ENCODE measurements at regions not wholly inside any gene's neighbourhood (a gene's known extent, or its start where the extent isn't known, plus 50 kb on each side); places are given as distances from the start of the nearest gene placed in this dataset.

DNA sequence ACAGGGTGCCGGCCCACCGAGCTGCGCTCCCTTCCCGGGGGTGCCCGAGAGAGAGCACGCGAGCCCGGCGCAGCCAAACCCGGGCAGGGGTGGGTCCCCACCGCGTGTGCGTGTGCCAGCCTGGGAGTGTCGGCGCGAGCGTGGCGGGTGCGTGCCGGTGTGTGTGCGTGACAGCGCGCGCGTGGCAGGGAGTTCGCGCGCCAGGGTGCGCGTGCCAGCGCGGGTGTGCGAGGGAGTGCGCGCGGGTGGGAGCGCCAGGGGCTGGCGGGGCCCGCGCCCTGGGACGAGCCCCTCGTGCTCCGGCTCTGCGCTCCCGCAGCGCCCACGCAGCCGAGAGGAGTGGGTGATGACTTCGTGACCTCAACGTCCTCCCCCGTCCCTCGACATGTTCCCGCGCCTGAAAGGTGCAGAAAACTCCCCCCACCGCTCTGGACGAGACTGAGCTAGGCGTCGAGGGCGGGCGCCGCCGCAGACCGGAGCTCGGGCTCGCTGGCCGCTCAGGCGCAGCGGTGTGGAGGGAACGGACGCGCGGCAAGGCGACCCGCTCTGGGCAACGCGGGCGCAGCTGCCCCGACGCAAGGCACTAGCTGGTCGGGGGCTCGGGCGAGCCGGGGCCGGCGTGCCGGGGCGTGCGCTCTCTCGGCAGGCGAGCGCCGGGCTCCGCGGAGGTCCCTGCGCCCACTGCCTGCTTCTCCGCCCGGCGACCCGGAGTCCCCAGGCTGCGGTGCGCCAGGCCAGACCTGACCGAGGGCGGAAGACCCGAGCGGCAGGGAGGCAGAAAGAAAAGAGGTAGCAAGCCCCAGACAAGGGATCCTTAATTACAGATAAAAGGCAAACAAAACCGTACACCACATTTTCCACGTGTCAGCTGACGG is 582.8 kb downstream of the ZEB2 start:
- peak; percentile 65 for DNase-seq (ENCODE audit: low spot score)

DNA sequence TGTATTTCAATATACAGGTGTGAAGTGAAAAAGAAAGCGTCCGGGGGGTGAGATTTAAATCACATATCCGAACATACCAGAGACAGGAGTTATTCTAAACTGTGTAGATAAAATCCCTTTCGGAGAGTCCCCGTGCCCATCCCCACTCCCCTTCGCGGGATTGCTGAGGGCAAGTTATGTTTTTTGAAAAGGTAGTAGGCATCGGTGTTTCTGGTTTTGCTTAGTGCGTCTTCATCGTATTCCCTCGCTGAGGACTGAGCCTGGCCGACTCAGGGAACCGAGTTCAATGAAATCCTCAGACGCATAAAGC is 583.4 kb downstream of the ZEB2 start:
- in situ Hi-C loops (cut with MboI; ENCODE audit: low sequenced_read_pairs, unreplicated experiment): no loop called here
- no peak for DNase-seq (ENCODE audit: low spot score)
- TF ChIP-seq, protein P1, sequence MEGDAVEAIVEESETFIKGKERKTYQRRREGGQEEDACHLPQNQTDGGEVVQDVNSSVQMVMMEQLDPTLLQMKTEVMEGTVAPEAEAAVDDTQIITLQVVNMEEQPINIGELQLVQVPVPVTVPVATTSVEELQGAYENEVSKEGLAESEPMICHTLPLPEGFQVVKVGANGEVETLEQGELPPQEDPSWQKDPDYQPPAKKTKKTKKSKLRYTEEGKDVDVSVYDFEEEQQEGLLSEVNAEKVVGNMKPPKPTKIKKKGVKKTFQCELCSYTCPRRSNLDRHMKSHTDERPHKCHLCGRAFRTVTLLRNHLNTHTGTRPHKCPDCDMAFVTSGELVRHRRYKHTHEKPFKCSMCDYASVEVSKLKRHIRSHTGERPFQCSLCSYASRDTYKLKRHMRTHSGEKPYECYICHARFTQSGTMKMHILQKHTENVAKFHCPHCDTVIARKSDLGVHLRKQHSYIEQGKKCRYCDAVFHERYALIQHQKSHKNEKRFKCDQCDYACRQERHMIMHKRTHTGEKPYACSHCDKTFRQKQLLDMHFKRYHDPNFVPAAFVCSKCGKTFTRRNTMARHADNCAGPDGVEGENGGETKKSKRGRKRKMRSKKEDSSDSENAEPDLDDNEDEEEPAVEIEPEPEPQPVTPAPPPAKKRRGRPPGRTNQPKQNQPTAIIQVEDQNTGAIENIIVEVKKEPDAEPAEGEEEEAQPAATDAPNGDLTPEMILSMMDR (IDR thresholded peaks at IDR 0.05; ENCODE audit: borderline replicate concordance, control extremely low read depth, extremely low read depth, insufficient read depth, missing control alignments): no peak

More for the DNA sequence above, 582.8 kb downstream of the ZEB2 start:
- TF ChIP-seq, protein P1 (IDR thresholded peaks at IDR 0.05; ENCODE audit: borderline replicate concordance, control extremely low read depth, extremely low read depth, insufficient read depth, missing control alignments): no peak
- in situ Hi-C loops (cut with MboI; ENCODE audit: low sequenced_read_pairs, unreplicated experiment): no loop called here

DNA sequence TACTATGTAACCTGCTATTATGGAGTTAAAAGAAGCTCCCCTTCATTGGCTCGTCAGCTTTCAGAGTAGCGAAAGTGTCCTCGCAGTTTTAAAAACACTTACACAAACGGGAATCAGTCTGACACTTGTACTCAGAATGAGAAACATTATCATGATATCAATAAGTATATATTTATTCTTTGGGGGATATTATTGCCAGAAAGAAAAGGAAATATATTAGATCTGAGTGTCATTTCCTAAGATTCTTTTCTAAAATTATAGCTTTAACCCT is 584.5 kb downstream of the ZEB2 start:
- DNase-seq (ENCODE audit: low spot score): no peak
- TF ChIP-seq, protein P1 (IDR thresholded peaks at IDR 0.05; ENCODE audit: borderline replicate concordance, control extremely low read depth, extremely low read depth, insufficient read depth, missing control alignments): no peak
- in situ Hi-C loops (cut with MboI; ENCODE audit: low sequenced_read_pairs, unreplicated experiment): no loop called here

DNA sequence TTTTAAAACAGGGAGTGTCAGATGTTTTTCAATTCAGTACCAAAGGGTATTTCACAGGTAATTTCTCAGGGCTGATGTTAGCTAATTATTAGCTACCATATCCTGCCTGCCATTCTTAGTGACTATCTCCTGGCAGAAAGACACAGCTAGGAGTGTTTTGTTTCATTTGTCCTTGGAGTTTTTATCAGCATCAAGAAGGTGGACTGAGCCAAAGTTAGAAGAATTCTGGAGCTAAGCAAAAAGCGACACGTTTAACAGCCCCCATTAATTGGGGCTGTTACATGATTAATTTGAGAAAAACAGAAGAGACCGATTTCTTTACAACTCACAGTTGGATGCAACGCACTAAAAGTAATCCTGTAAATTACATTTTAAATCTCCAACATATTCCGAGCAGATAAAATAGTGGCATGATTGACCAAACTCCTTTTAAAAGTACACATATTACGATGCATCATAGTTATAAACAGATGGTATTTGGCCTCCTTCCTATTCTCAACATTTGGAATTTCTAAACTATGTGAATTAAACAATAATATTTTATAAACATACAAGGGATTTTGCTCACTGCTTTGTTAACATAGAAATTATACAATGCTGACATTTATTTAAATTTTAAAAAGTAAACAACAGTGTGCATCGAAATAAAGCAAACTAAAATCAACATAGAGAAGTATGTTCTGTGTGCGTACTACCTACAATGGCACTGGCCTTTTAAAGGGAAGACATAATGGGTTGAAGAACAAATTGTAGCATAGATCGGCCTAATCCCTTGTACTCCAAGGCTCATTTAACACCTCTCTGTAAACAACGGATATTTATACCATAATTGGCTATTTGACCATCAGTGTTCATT is 585.1 kb downstream of the ZEB2 start:
- TF ChIP-seq, protein P1 (IDR thresholded peaks at IDR 0.05; ENCODE audit: borderline replicate concordance, control extremely low read depth, extremely low read depth, insufficient read depth, missing control alignments): no peak
- in situ Hi-C loops (cut with MboI; ENCODE audit: low sequenced_read_pairs, unreplicated experiment): no loop called here
- DNase-seq (ENCODE audit: low spot score): no peak

DNA sequence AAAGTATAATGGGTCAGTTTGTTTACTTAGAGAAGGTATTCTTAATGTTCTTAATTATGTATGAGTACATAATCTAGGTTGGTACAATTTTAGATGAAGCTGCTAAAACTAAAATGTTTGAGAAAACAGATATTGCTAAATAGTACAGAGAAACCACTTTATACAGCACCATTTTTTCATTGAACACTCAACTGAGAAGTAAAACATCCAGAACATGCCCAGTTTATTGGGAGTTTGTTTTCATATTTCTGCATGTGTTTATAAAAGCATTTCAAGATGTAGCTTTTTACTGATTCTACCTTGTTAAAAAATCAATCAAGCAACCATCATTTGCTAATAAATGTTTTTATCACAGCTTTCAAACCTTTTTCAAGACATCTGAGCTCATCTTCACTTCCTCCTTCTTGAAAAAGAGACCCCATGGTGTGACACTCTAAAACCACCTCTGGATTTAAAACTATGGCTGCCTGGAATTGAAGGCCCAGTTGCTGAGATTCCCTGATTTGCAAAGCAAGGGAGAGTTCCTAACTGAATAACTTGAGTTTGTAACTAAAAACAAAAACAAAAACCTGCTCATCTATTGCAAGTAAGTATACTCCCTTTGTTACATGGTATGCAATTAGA is 585.9 kb downstream of the ZEB2 start:
- no peak for DNase-seq (ENCODE audit: low spot score)
- in situ Hi-C loops (cut with MboI; ENCODE audit: low sequenced_read_pairs, unreplicated experiment): no loop called here
- TF ChIP-seq, protein P1 (IDR thresholded peaks at IDR 0.05; ENCODE audit: borderline replicate concordance, control extremely low read depth, extremely low read depth, insufficient read depth, missing control alignments): no peak

DNA sequence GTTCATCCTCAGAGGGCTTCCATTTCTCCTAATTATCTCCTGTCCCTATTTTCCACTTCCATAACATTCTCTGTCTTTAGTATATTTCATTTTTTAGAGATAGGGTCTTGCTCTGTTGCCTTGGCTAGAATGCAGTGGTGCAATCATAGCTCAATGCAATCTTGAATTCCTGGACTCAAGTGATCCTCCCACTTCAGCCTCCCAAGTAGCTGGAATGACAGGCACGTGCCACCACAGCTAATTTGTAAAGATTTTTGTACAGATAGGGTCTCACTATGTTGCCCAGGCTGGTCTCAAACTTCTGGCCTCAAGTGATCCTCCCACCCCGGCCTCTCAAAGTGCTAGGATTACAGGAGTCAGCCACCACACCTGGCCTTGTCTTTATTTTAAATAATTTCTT is 589.0 kb downstream of the ZEB2 start:
- TF ChIP-seq, protein P1 (IDR thresholded peaks at IDR 0.05; ENCODE audit: borderline replicate concordance, control extremely low read depth, extremely low read depth, insufficient read depth, missing control alignments): no peak
- DNase-seq (ENCODE audit: low spot score): no peak
- in situ Hi-C loops (cut with MboI; ENCODE audit: low sequenced_read_pairs, unreplicated experiment): no loop called here
